ENCODE measurements at regions not wholly inside any gene's neighbourhood (a gene's known extent, or its start where the extent isn't known, plus 50 kb on each side); places are given as distances from the start of the nearest gene placed in this dataset.

- TF ChIP-seq CTCF (conservative IDR thresholded peaks at IDR 0.05; ENCODE audit: low read depth in 2 of 2) (no peak), EZH2 (IDR thresholded peaks at IDR 0.05; ENCODE audit: low read depth, unreplicated experiment) (no peak), POLR2AphosphoS5 (IDR thresholded peaks at IDR 0.05; ENCODE audit: low read depth) (no peak), REST (IDR thresholded peaks at IDR 0.05; ENCODE audit: unreplicated experiment) (no peak), EZH2phosphoT487 (IDR thresholded peaks at IDR 0.05; ENCODE audit: unreplicated experiment) (no peak)
These were observed 261.0 kb downstream of the MFSD1 start for GRCh38 chr3:159062734-159063410.
